KBM-7 (cell line): ENCODE measurements at regions not wholly inside any gene's neighbourhood (a gene's known extent, or its start where the extent isn't known, plus 50 kb on each side); places are given as distances from the start of the nearest gene placed in this dataset.
"Not testable (repeated sequence)": the region's sequence is repeated elsewhere in the genome, so short reads cannot be mapped to it uniquely, and the experiment has no call there.

Source experiments
- DNase-seq: peaks from one replicate; pipeline ENCODE4 v3.0.0-alpha.2; 2015
- in situ Hi-C: fragments of 300-500 bp; cut with MboI; formaldehyde crosslinking; loops from 2 replicates; pipeline ENCODE4 v1.14.3; 2020; ENCODE audit warnings: low sequenced_read_pairs, low pct_unique_long_range_greater_than_20kb, mixed read lengths

DNA sequence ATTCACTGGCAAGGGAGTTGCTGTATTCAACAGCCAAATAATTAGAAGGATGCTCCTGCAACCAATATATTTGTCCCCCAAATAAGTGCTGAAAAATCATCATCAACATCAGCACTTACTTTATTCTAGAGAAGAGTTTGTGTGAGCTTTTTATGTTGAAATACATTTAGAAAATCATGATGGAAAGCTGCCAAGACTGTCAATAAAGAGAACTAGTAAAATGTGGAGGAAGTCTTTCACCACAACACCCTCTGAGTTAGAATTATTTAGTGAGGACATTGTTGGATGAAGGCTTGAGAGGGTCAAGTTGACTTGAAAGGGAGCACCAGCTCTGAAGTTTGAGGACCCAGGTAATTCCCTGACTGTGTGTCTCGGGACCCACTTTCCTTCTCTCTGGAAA is 100.2 kb upstream of the TBCA start:
- DNase-seq, result peak; percentile 27
- in situ Hi-C loops, result no loop called here

DNA sequence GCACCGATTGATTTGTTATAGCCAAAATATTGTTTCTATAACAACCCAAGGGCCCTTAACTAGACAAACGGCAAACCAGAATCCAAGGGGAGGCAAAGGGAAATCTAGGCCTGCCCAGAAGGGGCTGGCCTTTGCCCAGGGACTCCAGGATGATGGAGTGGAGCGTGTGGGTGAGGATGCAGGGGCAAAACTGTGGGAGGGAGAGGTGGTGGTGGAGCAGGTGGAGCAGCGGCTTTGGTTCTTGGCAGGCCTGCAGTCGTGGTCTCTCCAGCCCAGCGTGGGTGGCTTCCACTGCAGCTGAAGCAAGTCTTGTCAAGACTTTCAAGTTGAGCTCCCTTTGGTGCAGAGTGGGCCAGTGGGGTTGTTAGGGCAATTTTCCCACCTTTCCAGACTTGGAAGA is 98.6 kb upstream of the TBCA start:
- in situ Hi-C loops, result no loop called here
- DNase-seq, result no peak

DNA sequence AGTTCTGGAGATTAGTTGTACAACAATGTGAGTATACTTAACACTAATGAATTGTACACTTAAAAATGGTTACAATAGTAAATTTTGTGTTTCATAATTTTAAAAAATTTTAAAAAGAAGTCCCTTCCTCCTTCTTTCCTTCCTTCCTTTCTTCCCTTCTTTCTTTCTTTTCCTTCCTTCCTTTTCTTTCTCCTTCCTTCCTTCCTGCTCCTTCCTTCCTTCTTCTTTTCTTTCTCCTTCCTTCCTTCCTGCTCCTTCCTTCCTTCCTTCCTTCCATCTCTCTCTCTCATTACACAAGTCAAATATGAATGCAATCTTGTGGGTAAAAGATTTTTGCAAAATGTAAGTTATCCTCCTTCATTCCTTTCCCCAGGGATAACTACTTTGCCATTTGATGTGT is 97.1 kb upstream of the TBCA start:
- no peak for DNase-seq
- in situ Hi-C loops, result no loop called here

DNA sequence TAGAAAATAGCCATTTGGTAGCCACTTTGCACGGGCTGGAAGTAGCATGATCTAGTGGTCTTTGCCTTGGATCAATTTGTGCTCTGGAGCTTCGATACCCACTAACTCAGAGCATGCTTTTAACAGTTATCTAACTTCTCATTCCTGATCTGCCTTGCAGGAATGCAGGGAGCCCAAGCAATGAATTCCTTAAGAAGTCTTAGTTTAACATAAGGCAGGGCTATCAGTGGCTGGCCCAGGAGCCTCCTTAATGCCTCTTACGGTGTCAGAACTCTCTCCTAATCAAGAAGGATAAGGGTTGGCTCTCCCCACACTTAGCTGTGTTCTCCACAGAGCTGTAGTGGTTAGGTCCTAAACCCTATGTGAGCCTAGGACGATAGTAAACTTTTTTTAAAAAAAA is 95.8 kb upstream of the TBCA start:
- in situ Hi-C loops, result no loop called here
- no peak for DNase-seq

DNA sequence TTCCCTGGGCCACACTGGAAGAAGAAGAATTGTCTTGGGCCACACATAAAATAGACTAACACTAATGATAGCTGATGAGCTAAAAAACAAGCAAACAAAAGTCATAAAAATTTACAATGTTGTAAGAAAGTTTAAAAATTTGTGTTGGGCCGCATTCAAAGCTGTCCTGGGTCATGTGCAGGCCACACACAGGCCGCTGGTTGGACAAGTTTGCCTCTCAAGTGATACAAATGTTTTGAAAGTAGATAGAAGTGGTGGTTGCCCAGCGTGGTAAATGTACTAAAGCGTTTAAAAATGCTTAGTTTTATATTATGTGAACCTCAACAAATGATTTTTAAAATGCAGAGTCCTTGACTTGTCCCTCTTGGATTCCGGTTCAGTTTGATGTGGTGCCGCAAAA is 94.9 kb upstream of the TBCA start:
- in situ Hi-C loops, result no loop called here
- DNase-seq, result no peak

DNA sequence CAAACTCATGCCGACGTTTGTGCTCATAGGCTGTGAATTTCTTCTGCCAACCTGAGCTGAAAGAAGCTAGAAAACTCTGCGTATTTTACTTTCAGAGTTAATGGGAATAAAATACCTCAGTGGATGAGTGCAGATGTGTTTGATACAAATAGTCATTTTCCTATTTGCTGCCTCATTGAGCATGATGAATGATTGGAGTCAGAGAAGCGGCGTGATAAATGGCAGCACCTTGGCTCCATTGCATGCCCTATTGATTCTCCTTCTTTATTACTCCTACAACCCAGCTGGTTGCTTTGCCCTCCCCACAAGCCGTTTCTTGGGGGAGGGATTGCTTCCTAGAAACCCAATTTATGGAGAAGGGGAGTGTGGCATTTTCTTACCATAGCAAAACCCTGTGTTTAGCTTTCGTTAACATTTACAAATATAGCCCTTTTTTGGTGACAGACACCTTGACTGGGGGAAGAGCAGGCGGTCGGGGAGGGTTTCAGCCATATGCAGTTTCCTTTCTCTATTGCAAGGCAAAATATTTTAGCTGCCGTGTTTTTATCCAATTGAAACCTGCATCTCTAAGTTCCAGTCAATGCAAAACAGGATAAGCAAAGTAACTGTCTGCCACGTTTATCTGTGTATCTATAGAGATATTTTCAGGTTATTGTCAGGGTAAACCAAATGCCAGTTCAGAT is 93.1 kb upstream of the TBCA start:
- DNase-seq, result no peak
- in situ Hi-C loops, result no loop called here

DNA sequence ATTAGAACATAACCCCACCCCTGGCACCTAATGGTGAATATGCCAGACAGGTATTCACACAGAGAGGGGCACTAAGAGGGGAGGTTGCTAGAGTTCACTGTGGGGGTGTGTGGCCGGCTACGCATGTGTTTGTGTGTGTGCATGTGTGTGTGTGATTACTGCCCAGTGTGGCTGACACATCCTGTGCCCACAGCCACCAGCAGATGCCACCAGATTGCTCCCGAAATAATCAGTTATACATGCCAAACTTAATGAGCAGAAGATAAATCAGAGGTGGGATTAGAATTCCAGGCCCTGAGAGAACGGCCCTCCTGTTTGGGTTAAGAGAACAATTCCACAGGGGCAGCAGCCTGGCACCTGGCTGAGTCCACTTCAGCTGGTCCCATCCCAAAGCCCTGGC is 91.8 kb upstream of the TBCA start:
- DNase-seq, result no peak
- in situ Hi-C loops, result no loop called here

DNA sequence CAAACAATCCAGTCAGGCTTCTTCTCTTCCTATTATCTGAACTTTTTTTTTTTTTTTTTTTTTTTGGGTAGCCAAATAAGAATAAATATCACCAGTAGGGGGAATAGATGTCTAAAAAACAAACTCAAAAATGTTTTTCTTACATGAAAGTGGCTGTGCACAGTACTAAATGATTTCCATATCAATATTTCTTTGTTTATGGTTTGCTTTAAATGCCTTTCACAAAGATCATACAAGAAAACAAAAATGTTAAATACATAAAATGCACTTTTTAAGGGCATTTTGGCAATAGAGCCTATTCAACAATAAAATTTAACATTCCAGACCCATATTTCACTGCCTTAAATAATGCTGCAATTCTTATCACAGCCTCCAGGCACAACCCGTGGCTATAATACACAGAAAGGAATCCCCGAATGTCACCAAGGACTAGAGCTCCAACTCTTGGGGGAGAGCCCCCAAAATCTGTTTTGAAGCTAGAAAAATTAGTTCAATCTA is 91.1 kb upstream of the TBCA start:
- in situ Hi-C loops, result no loop called here

DNA sequence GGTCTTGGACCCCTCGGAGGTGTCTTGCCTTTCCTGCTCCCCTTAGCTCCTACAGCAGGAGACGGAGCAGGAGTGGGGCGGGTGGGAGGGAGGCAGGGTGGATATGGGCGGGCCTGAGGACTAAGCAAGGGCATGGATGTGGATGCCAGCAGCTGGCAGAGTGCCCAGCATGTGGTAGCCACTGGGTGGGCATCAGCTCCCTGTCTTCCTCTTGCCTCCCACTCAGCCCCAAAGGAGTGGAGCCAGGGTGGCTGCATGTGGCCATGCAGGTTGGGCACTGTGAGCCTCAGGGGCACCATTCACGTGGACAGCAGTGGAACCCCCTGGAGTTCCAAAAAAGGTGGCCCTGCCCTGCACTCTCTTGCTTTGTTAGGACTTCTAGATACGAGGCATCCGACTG is 90.1 kb upstream of the TBCA start:
- no peak for DNase-seq
- in situ Hi-C loops, result no loop called here

More for the DNA sequence above, 91.1 kb upstream of the TBCA start:
- DNase-seq, result peak; percentile 28

DNA sequence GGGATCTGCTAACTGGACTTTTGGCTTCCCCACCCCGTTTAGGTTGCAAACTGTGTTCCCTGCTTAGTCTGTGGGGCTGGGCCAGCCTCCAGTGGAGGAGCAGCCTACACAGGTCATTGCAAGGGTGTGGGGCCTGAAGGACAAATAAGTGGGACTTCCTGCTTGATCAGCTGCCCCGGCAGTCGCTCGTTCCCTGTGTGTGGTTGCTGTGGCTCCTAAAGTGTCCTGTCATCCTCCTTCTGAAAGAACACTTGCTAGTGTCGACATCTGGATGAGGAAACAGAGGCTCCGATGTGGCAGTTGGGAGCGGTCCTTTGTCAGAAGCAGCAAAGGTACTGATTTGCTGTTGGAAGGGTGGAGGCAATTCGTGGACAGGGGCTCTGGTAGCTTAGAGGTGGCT is 88.9 kb upstream of the TBCA start:
- in situ Hi-C loops, result no loop called here
- DNase-seq, result no peak

DNA sequence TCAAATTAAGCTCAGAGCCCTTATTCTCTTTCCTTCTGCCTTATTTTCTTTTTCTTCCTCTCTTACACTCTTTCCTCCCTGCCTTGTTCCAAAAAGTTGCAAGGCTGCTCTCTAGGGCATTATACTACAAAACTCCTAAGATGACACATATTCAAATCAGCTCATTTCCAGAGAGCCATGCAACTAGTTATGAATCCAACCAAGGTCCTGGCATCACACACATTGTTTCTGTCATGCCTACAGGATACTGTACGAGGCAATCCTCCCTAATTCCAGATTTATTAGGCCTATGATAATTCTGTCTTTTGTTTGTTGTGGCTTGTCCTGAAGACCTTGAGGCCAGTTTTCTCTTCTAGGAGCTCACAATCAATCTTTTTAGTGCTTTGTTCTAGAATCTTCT is 87.0 kb upstream of the TBCA start:
- DNase-seq, result no peak
- in situ Hi-C loops, result no loop called here

DNA sequence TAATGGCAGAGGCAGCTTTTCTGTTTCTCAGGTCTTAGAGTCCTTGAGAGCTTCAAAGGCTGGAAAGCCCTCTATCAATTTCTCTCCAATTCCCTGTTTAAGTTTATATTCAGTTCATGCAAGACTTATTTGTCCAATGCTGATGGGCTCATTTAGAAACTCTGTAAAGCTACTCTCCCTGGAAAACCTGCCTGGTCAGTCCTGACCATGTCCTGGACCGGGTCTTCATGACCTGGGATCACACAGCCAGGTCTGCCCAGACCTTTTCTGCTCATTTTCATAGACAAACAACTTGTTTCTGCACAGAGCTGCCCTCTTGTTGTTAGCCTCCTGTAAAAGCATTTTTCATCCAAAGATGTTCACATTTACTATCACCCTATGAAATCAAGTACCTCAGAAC is 85.4 kb upstream of the TBCA start:
- DNase-seq, result no peak
- in situ Hi-C loops, result no loop called here

DNA sequence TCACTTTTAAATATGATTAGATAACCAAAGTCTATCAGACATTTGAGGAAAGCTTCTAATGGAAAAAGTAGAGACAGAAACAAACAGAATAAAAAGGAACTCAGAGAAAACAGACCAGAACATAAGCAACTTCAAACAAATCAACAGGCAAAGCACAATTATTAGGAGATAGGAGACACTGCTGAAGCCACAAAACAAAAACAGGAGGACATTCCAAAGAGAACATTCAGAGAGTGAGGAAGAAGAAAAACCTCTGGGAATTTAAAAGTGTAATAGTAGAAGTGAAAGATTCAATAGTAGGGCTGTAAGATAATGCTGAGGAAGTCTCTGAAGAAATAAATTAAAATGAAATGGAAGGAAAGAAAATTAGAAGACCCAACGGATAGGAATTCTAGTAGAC is 83.2 kb upstream of the TBCA start:
- in situ Hi-C loops, result no loop called here
- no peak for DNase-seq

DNA sequence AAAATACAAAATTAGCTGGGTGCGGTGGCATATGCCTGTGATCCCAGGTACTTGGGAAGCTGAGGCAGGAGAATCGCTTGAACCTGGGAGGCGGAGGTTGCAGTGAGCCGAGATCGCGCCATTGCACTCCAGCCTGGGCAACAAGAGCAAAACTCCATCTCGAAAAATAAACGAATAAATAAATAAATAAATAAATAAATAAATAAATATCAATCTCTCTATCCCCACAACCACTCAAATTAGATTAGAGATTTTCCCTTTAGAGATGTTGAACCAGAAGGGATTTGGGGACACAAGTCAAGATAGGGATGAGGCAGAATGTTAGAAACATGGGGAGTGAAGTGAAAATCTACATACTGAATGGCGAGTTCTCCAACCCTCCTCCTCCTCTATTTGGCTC is 82.5 kb upstream of the TBCA start:
- in situ Hi-C loops, DNase-seq: not testable (repeated sequence)

DNA sequence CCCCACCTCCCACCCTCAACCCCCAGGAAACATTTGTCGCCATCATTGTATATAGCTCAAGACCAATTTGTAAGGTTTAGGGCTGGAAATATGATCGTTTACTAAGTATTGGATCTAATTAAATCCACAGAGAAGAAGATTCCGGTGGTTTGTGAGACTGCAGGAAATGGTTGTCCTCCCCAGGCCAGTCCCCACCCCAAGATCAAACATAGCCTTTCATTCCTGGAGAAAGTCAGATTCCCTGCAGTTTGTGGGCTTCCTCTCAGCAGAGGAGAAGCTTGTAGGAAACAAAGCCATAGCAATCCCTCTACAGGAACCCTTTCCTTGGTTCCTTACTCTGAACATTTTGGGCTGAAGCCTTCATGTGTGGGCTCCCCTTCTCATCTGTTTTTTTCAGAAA is 79.2 kb upstream of the TBCA start:
- DNase-seq, result no peak
- in situ Hi-C loops, result no loop called here

DNA sequence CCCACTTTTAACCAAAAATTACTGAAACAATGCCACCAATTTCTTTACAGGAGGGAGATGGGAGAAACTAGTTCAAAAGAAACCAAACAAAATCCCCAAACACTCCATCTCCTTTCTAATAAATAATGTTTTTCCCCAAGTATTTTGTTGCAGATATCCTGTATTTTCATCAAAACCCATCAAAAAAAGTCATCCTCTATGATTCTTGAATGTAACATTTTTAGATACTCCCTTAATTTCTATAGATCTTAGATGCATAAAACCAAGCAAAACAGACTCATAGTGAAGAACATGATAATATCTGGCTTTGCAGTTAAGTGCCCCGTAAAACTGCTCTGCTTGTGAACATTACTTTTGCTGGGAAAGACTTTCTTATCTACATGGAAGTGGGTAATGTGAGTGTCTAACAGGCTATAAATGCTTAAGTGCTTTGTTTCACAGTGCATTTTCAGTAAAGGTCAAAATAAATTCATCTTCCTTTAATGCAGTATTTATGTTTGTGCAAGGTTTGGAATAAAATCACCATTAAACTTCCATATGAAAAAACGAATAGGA is 77.3 kb upstream of the TBCA start:
- no peak for DNase-seq
- in situ Hi-C loops, result no loop called here

DNA sequence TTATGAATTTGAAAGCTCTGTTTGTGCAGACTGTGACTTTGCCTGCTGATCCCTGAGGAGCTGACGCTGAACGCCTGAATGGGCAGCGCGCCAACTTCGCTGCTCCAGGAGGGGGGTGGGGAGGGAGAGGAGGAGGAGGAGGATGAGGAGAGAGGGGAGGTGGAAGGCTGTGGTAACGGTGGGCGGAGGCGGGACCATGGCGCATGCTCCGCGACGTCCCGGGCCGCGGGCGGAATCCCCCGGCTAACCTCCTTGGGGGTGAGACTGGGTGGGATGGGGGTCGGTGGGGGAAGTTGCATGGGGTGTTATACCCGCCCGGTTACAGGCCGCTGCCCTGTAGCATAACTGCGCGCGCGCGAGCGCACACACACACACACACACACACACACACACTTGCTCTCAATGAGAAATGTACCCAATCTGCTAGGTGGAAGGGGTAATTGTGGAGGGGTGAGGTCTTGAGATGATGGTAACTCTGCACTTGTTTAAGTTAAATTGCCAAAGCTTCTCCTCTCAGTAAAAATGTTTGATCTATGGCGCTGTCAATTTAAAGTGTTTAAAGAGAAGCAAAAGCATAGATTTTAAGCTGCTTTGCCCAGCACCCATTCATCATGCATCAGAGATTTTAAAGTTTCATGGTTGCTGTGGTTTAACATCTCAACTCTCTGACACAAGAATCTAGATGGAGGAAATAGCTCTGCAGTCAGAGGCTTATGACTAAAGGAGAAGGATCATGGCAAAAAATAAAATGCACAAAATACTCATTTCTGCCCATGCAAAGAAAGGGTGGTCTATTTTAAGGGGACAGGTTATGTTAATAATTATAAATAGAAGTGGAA is 76.6 kb upstream of the TBCA start:
- DNase-seq, result peak; percentile 70
- in situ Hi-C loops, result no loop called here

DNA sequence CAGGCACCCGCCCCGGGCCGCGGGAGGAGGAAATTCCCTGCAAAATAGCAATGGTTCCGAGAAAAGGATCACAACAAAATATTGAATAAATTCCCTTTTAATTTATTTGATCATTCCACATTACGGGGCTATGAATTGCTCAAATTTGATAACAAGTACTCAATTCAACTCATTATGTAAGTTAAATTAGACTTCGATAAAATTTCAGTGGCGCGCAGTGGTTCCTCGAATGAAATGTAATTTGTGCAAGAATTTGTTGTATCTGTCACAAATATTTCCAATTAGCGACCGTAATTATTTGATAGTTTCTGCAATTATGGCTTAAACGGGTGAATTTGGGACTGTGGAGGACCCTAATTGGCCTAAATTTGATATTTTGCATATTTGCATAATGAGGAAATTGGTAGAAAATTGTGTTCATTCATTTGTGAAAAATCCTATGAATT is 76.0 kb upstream of the TBCA start:
- in situ Hi-C loops, result no loop called here

DNA sequence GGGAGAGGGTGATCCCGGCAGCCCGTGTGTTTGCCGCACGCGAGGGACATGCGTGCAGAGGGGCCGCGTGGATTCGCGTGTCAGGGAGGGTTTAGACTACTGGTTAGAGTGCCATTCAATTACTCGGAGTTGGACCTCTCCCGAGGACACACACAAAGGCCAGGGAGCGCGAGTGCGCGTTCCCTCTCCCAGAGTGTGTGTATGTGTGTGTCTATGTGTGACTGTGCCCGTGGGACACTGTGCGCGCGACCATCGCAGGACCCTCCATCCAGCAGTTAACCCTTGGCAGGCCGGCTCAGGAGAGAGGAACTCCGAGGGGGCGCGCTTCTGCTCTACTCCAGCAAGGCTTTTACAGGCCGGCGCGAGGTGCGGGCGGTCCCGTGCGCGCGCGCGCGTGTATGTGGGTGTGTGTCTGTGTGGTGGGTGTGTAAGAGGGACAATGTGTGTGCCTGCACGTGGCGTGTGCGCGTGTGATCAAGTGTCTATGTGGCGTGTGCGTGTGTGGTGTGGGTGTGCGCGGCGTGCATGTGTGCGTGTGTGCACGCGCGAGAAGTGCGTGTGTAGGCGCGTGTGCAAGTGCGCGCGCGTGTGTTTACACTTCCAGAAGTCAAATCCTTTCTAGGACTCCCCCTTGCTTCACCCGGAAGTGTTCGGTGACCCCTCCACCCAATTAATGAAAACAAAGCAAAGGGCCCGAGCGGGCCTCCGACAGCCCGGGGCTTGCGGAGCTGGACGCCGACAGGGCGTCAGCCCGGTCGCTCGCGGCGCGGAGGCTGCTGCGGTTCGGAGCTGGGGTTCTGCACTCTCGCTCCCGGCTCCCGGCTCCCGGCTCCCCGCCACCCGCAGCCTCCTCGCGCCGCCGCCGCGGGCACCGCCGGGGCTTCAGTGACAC is 75.3 kb upstream of the TBCA start:
- DNase-seq, result no peak
- in situ Hi-C loops, result no loop called here

More for the DNA sequence above, 76.0 kb upstream of the TBCA start:
- DNase-seq, result no peak
